Tibial nerve (tissue), 4 donors: ENCODE measurements at regions not wholly inside any gene's neighbourhood (a gene's known extent, or its start where the extent isn't known, plus 50 kb on each side); places are given as distances from the start of the nearest gene placed in this dataset.

Experiments used
- EP300 ChIP-seq, 2 donors: sonication (generic); formaldehyde crosslinking; IDR thresholded peaks; one replicate each; pipeline ENCODE4 v1.6.1; 2017; ENCODE audit warnings: antibody characterized with exemption in 2 of 2, mild to moderate bottlenecking in 1 of 2
- TF ChIP-seq, protein P1 (sequence below), 5 experiments: fragments of 200-600 bp in 3 of 5; fragments of 450-650 bp in 2 of 5; sonication (generic) in 3 of 5; IDR thresholded peaks; one replicate each; pipeline ENCODE4 v1.5.1; 2016 to 2019; ENCODE audit warnings: antibody characterized with exemption in 5 of 5, mild to moderate bottlenecking in 3 of 5, moderate library complexity in 2 of 5

- TF ChIP-seq, protein P1, sequence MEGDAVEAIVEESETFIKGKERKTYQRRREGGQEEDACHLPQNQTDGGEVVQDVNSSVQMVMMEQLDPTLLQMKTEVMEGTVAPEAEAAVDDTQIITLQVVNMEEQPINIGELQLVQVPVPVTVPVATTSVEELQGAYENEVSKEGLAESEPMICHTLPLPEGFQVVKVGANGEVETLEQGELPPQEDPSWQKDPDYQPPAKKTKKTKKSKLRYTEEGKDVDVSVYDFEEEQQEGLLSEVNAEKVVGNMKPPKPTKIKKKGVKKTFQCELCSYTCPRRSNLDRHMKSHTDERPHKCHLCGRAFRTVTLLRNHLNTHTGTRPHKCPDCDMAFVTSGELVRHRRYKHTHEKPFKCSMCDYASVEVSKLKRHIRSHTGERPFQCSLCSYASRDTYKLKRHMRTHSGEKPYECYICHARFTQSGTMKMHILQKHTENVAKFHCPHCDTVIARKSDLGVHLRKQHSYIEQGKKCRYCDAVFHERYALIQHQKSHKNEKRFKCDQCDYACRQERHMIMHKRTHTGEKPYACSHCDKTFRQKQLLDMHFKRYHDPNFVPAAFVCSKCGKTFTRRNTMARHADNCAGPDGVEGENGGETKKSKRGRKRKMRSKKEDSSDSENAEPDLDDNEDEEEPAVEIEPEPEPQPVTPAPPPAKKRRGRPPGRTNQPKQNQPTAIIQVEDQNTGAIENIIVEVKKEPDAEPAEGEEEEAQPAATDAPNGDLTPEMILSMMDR (IDR thresholded peaks at IDR 0.05): no peak
- no peak for TF ChIP-seq EP300 (IDR thresholded peaks at IDR 0.05)
Measured at GRCh38 chr17:72345088-72345487, 224.3 kb downstream of the SOX9 start.
